ENCODE measurements at regions not wholly inside any gene's neighbourhood (a gene's known extent, or its start where the extent isn't known, plus 50 kb on each side); places are given as distances from the start of the nearest gene placed in this dataset.
A peak's percentile ranks its signal among the peaks of the same experiment; 100 is the strongest.
"Not testable (repeated sequence)": the region's sequence is repeated elsewhere in the genome, so short reads cannot be mapped to it uniquely, and the experiment has no call there.

DNA sequence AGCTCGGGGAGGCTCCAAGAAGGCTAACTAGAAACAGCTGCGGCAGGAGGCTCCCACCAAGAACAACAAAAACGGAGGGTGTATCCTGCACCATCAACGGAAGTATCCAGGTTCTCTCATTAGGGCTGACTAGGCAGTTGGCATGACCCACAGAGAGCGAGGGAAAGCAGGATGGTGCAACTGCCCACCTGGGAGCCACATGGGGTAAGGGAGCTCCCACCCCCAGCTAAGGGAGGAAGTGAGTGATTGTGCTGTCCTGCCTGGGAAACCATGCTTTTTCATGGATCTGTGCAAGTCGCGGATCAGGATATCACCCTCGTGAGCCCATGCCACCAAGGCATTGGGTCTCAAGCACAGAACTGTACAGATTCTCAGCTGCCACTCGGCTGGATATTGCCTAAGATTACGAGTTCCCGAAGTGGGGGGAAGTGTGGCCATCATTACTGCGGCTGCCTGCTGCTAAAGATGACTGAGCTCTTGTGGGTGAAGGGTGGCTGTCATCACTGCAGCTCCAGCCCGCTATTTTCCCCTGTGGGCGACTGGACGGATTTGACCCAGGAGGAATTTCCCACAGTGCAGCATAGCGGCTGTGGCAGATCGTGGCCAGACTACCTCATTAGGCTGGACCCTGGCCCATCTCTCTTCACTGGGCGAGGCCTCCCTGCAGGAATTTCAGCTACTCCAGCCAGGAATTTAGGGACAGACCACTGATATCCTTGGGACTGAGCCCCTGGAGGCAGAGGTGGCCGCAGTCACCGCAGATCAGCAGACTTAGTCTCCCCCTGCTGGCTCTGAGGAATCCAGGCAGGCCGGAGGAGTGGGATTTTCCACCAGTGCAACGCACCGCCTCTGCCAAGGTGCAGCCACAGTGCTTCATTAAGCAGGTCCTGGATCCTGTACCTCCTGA, 515.7 kb downstream of the FRK start:
- DNase-seq (ENCODE audit: low read depth): no peak
- no peak overlapping the region for H3K4me3 ChIP-seq (replicated peaks; ENCODE audit: low read depth, low read length)
- TF ChIP-seq, protein P1, sequence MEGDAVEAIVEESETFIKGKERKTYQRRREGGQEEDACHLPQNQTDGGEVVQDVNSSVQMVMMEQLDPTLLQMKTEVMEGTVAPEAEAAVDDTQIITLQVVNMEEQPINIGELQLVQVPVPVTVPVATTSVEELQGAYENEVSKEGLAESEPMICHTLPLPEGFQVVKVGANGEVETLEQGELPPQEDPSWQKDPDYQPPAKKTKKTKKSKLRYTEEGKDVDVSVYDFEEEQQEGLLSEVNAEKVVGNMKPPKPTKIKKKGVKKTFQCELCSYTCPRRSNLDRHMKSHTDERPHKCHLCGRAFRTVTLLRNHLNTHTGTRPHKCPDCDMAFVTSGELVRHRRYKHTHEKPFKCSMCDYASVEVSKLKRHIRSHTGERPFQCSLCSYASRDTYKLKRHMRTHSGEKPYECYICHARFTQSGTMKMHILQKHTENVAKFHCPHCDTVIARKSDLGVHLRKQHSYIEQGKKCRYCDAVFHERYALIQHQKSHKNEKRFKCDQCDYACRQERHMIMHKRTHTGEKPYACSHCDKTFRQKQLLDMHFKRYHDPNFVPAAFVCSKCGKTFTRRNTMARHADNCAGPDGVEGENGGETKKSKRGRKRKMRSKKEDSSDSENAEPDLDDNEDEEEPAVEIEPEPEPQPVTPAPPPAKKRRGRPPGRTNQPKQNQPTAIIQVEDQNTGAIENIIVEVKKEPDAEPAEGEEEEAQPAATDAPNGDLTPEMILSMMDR (IDR thresholded peaks at IDR 0.05; ENCODE audit: low read length, missing control alignments): no peak

DNA sequence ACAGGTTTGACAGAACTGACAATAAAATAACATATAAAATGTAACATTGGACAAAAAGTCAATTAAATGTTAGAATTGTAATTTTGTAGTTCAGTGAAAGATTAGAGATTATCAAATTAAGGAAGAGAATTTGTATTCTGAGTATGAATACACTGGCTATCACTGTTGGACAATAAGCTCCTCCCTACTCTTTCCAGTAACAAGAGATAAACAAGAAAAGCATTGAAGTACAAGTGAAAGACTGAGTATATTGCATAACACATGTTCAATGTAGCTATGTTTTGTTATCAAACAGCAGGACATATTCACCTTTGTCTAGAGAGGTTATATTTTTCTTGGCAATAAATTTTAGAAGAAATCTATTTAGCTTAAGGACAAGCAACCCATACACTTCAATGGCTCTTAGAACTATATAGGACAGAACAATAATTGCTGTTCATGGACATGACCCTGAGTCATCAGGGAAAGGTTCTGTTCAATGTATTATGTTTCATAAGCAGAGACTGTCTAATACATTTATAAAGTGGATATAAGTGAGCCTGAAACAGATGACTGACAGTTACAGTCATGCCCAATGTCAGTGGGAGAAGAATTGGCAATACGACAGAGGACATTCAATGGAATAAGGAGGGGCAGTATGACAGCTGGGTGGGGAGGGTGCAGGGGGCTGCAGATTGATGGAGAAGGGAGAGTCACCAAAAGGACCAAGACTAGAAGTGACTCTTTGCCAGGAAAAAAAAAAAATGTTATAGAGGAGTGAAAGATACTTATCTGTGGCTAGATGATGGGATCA, 520.4 kb downstream of the FRK start:
- TF ChIP-seq, protein P1 (IDR thresholded peaks at IDR 0.05; ENCODE audit: low read length, missing control alignments): no peak
- no peak for DNase-seq (ENCODE audit: low read depth)
- H3K4me3 ChIP-seq (replicated peaks; ENCODE audit: low read depth, low read length): no peak overlapping the region

DNA sequence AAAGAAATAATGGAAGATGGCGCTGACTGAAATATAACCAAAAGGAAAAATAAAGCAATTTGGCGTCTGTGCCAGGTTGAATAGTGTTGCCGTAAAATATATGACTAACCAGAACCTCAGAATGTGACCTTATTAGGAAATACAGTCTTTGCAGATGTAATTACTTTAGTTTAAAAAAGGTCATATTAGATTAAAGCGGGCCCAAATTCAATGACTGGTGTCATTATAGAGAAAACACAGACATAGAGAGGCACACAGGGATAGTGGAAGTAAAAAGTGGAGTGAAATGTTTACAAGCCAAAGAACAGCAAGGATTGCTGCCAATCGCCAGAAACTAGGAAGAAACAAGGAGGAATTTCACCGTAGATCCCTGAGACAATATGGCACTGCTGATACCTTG, 521.2 kb downstream of the FRK start:
- no peak for DNase-seq (ENCODE audit: low read depth)
- H3K4me3 ChIP-seq (replicated peaks; ENCODE audit: low read depth, low read length): no peak overlapping the region
- TF ChIP-seq, protein P1 (IDR thresholded peaks at IDR 0.05; ENCODE audit: low read length, missing control alignments): no peak

DNA sequence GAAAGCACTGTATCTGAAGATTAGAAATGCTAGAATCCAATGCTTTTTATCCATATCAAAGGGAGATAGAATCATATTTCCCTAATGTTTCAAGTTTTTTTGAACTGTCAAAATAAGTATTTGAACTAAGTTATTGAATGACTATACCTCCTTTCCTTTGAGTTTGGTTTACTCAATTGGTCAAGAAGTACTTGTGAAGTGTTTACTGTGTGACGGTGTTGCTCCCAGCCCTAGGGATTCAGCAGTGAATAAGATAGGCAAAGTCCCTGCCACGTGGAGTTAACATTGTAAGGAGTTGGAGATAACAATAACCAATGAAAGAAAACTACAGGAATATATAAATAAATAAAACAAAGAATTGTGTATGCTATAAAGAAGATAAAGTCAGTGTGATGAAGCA, 535.9 kb downstream of the FRK start:
- DNase-seq (ENCODE audit: low read depth): no peak
- no peak overlapping the region for H3K4me3 ChIP-seq (replicated peaks; ENCODE audit: low read depth, low read length)
- TF ChIP-seq, protein P1 (IDR thresholded peaks at IDR 0.05; ENCODE audit: low read length, missing control alignments): no peak

DNA sequence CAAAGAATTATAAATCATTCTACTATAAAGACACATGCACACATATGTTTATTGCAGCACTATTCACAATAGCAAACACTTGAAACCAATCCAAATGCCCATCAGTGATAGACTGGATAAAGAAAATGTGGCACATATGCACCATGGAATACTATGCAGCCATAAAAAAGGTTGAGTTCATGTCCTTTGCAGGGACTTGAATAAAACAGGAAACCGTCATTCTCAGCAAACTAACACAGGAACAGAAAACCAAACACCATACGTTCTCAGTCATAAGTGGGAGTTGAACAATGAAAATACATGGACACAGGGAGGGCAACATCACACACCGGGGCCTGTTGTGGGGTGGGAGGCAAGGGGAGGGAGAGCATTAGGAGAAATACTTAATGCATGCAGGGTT, 538.9 kb downstream of the FRK start:
- H3K4me3 ChIP-seq (replicated peaks; ENCODE audit: low read depth, low read length): not testable (repeated sequence)

DNA sequence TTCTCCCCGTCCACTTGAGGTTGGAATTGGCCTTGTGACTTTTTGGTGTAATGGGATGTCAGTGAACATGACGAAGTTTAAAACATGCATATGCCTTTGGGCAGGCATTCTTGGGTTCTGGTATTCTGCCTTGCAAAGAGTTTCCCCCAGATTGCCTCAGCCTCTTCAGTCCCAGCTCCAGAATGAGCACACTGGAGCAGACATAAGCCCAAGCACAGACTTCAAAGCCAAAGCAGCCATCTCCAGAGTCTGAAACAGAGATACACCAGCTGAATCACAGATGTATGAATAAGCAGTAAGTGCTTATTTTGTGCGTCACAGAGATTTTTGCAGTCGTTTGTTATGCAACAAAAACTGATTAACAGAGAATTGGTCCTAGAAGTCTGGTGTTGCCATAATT, 546.0 kb downstream of the FRK start:
- H3K4me3 ChIP-seq (replicated peaks; ENCODE audit: low read depth, low read length): no peak overlapping the region
- TF ChIP-seq, protein P1 (IDR thresholded peaks at IDR 0.05; ENCODE audit: low read length, missing control alignments): no peak
- DNase-seq (ENCODE audit: low read depth): peak; percentile 0

More for the DNA sequence above, 538.9 kb downstream of the FRK start:
- not testable (repeated sequence) for DNase-seq (ENCODE audit: low read depth)

DNA sequence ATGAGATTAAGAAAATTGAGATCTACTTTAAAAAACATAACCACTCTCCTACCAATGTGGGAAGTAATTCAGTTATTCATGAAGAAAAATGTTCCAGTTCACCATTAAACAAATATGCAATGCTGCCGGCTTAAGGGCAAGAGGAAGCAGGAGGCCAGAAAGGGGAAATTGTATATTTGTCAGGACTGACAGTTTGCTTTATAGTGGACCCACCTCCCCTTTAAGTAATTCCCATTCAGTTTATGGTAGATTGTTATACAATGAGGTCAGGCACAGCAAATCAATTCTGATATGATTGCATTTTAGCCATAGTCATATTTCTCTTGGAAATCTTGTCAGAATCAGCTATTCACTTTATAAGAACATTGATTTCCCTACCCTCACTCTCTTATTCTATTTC, 547.8 kb downstream of the FRK start:
- TF ChIP-seq, protein P1 (IDR thresholded peaks at IDR 0.05; ENCODE audit: low read length, missing control alignments): no peak
- no peak overlapping the region for H3K4me3 ChIP-seq (replicated peaks; ENCODE audit: low read depth, low read length)
- DNase-seq (ENCODE audit: low read depth): no peak
